NCI-H2171 treated with DMSO at 0.1 percent for 48 hours (cell line): ENCODE measurements at regions not wholly inside any gene's neighbourhood (a gene's known extent, or its start where the extent isn't known, plus 50 kb on each side); places are given as distances from the start of the nearest gene placed in this dataset.

Experiments used
- DNase-seq: peaks from one replicate; lab custom pipeline; 2025; lab: John Stamatoyannopoulos, UW

DNA sequence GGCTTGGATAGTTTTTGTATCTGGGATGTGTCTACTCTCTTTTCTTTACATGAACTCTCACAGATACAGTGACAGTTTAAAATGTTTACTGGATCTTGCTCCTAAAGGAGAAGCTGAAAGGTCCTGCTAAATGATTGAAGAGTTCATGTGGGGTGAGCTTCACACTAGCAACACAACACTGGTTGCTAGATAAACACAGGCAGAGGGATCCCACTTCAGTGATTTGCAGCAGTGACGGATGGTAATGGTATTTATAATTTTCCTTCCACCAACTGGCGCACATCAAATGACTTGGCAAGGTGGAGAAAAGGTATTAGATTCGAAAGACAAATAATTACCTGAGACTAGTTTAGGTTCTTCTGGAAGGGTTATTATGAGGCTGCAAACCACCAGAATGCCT, 270.2 kb downstream of the TBX15 start:
- DNase-seq, result peak; percentile 4

DNA sequence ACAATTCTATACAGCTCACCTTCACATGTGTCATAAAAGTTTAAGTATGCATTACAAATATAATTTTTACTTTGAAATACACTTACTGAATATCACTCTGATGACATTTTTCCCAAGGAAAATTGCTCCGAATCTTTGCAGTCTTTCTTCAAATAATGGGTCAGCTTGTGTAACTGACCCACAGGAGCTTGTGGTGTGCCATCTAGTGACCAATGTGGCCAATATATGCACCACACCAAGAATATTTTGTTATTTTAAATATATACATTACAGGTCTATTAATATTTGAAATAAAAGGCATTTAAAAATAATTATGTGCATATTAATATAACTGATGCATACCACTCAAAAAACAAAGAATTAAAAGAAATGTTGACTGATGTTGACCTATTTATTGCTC, 271.4 kb downstream of the TBX15 start:
- DNase-seq, result no peak

DNA sequence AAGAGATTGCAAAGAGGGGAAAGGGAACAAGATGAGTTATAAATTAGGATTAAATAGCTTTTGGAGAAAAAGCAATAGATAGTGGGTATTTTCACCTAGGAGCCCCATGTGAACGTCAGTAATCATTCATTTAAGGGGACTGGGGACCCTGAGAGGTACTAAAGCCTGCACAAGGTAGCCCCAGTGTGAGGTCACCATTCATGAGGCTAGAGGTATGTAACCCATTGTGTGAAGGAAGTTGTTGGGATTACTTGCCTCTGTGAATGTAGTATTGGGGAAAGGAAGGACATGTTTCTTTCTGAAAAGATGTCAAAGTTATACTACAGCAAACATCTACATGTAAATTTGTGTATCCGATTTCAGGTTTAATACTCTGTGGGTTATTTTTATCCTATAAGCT, 276.8 kb downstream of the TBX15 start:
- DNase-seq, result no peak

DNA sequence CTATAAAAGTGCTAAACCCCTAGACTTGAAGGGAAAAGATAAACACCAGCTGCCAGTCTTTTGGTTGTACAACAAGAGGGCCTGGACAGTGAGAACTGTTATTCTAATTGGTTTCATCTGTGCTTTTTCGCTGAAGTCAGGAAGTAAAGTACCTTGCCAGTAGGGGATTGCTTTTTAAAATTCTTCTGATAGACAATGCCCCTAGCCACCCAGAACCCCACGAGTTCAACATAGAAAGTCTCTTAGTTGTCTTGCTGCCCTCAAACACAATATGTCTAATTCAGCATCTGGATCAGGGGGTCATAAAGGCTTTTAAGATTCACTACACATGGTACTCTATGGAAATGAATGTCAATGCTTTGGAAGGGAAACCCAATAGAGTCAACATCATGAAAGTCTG, 289.2 kb downstream of the TBX15 start:
- DNase-seq, result no peak

DNA sequence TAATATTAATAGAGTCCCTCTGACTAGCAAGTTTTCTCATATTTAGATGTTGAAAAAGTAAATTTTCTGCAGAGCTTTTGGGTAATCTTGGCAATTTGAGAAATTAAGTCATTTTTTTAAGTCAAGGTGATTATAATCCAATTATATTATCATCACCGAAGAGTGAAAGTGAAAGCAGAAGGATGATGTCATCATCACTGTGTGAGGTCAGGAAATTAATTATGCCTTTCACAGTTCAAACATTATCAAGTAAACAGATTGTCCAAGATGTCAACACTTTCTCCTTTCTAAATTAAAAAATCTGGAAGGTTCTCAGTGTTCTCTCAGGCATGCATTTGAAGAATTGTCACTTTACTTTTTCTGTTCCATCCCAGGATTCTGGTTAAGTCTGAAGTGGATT, 296.0 kb downstream of the TBX15 start:
- DNase-seq, result no peak

DNA sequence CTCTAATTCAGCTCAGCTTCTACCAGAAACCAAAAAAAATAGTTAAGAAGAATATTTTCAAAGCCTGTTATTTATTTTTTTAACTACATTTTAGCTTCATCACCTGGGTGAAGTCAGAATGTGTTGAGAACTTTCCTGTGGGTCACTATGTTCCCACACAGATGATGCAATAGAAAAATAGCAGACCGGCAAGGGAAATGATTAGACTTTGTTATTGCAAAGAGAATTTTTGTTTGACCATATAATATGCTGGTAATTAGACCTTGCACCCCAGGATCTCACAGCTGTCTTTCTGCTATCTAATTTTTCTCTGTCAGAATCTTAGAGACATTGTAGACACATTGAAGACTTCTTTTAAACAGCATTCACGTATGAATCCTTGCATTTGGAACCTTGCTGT, 299.3 kb downstream of the TBX15 start:
- DNase-seq, result no peak

DNA sequence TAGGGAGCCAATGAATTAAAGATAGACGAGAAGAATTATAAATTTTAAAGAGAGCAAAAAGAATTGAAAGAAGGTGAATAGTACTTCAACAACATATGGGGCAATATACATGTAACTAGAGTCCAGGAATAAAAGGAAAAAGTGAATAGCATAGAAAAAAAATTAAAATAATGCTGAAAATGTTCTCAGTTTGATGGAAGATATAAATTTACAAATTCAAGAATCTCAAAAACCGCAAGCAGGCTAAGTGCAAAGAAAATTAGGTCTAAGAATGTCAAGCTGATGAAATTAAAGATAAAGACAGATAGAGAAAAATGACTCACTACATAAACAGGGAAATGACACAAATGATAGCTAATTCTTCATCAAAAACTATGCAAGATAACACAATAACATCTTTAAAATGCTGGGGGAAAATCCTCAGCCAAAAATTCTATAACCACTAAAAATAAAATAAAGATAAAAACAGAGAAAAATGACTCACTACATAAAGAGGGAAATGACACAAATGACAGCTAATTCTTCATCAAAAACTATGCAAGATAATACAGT, 326.3 kb downstream of the TBX15 start:
- DNase-seq, result no peak

DNA sequence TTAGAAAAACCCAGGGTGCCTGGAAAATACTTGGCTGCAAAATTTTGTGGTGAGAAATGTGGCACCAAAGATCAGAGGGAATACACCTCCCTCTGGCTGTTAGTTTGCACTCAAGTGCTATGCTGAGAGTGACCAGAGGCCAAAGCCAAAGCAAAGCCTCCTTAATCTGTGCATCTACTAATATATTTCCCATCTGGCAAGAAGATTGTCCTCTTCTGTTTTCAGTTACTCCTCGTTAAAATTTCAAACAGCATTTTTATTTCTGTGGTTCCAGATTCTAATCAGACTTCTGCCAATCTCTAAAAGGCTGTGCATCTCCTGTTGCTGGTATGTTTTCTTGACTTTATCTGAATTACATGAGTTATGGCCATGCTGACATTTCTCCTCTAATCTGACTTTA, 327.4 kb downstream of the TBX15 start:
- no peak for DNase-seq

DNA sequence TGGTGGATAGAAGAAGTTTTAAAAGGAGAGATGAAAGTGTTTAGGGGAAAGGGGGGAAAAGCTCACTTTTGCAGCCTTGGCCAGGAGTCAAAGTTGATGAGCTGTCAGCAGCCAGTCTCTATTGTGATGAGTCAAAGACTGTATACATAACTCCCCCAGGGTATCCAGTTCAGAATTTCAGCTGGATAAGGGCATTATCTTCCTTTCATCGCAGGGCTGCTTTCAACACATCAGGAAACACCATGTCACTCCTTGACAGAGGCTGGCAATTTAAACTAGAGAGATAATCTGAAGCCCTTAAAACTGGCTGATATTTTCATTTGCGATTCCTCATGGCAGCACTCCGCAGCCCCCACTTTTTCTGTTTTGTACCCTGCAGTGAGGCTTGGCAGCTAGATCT, 328.5 kb downstream of the TBX15 start:
- no peak for DNase-seq

DNA sequence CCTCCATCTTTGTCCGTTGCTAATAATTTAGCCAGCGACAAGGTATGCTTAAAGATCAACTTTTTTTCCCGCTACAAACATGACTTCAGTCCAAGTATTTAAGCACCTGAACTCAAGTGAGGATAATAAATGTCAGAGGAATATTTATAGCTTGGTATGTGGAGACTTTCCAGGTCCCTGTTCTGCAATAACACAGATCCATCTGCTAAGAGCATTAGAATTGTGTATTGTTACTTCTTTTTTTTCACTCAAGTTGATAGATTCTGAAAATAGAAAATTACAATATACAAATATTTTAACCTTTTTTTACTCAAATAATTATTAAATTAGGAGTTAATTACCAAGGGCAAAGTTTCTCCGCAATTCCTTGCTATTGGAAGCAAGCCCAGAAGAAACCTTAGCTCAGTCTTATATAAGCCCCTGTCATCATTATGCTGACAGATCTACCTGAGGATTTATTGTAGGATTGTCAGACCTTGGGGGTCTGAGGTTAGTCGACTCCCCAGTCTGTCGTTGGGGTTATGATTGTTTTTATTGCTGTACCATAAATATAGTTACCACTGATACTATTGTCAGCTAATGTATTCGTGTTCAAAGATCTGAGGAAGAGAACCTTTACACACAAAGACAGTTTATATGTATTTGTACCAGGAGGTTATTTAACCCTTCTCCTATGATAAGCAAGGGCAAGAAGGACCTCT, 337.9 kb downstream of the TBX15 start:
- no peak for DNase-seq

DNA sequence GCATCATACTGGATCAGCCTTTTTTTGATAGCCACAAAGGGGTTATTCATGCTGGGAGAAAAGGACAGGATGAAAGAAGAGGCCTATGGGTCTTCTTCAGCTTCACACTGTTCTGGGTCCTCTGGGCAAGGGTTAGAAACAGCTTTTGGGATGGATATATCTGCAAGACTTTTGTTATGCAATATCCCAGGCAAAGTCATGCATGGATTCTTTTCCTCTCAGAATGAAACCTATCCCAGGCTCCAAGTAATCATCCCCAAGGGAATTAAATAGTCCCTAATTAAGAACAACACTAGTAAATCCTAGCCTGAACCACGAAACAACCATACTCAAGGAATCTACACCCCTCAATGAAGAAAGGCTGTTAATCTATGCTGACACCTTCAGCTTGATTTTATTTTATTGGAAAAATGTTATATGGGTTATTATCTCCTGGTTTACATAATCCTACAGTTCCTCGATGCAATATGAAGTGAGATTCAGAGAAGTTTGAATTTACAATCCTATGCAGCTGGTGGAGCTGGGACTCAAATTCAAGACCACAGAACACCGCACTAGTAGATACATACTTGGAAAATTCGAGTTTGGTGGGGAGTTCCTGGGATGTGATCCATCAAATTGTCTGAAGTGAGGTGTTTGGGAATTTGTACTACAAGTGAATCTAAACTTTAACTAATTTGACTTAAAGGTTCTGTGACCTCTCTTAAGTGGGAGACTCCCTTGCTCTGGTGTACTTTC, 338.6 kb downstream of the TBX15 start:
- no peak for DNase-seq

DNA sequence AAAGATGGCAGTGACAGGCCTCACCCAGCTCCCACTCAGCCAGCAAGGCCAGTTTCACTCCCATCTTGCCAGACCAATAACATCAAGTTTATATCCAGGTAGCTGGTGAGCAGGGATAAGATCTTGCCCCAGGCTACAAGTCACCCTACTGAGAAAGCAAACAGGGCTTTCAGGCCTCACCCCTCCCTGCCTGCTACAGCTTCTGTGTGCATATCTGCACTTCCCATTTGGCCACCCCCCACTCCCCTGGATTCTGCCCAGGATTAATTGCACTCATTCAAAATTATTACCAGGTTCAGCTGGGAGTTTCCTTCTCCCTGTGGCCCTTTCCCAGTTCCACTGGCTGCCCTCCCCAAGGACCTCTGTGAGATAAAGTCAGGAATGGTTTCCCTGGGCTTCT, 352.1 kb downstream of the TBX15 start:
- no peak for DNase-seq

DNA sequence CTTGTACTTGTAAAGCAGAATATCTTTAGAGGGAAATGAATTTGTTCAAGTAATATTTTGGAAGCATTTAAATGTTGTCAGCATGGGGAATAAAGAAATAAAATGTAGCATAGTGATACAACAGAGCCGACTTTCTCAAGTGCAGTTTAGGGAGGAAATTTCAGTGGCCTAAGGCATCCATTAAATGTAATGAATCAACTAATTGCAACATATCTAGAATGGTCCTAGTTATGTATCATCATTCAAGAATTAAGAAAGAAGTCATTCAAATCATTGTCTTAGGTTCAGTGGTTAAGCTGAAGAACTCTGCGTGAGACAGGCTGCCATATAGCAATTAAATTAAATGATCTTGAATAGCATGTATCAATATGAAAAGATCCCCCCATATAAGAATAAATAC, 360.7 kb downstream of the TBX15 start:
- no peak for DNase-seq

DNA sequence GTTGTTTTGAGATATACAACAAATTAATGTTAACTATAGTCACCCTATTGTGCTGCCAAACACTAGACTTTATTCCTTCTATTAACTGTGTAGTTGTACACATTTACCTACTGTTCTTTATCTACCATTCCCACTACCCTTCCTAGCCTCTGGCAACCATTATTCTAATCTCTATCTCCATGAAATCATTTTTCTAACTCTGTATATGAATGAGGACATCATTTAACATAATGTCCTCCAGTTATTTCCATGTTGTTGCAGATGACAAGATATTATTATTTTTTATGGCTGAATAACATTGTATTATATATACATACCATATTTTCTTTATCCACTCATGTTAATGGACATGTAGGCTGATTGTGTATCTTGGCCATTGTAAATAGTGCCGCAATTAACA, 366.3 kb downstream of the TBX15 start:
- DNase-seq, result no peak

DNA sequence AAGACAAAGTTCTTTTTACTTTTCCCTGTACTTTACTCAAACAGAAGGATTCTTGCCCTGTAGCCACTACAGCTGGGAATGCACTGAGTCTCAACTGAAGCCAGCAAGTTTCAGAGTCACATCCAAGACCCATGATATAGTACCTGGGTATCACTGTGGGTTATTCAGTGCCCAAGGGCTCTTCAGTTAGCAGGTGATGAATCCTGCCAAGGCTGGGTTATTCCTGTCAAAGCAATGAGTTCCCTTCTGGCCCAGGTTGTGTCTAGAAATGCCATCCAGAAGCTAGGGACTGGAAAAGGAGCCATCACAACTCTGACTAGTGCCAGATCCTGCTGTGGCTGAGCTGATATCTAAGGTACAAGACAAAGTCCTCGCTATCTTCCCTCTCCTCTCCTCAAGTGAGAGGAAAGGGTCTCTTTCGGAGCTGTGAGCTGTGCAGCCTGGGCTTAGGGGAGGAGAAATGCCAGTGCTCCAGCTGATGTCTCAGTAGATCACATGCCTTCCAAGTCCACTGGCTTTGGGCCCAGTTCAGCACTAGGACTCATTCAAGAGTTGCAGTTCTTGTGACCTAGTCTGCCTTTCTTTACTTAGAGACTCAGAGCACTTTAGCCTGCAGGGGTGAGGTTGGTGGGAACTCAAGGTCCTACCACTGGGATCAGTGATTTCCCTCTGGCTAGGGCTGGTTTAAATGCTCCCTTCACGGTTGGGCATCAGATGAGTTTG, 369.4 kb downstream of the TBX15 start:
- no peak for DNase-seq

DNA sequence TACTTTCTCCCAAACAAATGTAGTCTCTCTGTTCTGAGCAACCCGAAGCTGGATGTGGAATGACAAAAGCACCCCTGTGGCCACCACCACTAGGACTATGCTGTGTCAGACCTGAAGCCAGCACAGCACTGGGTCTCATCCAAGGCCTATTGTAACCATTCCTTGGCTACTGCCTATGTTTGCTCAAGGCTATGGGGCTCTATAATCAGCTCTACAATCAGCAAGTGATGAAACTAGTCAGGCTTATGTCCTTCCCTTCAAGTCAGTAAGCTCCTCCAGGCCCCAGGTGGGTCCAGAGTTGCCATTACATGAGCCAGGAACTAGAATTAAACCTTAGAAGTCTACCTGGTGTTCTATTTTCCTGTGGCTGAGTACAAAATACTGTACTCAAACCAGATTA, 370.2 kb downstream of the TBX15 start:
- DNase-seq, result no peak

DNA sequence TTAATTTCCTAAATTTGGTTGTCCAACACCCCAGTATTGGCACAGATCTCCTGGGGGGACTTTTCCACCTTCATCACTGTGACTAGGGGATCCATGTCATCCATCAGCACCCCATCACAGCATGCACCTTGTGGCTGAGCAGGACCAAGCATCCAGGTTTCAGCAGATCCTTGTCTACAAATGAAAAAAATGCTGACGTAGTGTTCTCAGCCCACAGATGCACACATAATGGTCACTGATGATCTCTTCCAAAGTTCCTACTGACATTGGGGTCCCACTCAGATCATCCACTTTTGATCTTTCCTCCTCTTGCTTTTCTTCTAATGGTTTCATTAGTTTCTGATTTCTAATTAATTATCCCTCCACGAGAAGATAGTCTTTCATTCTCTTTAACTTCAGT, 373.1 kb downstream of the TBX15 start:
- DNase-seq, result no peak

DNA sequence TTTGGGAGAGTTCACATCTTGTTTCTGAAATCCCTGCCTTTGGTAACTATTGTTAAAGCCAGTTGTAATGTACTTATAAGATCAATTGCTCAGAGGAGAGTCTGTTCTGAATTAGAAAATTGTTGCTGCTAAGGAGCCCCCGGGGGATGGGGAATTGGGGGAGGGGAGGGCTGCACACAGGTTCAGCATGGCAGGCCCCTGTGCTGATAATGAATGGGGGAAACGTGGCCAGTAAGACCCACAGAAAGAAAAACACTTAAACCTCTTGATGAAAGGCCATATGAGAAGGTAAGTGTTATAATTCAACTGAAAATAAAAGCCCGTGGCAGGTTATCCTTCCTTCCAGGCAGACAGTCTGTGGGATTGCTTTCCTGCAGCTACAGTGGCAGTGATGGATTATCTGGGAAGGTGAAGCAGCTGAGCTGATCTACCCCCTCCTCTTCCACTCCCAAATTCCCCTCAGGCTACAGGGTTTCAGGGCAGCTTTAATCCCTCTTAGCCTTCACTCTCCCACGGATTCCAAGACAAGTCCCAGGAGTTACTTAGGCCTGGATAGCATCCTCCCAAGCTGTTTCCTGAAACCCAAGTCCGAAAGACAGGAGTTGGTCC, 398.8 kb downstream of the TBX15 start:
- no peak for DNase-seq

DNA sequence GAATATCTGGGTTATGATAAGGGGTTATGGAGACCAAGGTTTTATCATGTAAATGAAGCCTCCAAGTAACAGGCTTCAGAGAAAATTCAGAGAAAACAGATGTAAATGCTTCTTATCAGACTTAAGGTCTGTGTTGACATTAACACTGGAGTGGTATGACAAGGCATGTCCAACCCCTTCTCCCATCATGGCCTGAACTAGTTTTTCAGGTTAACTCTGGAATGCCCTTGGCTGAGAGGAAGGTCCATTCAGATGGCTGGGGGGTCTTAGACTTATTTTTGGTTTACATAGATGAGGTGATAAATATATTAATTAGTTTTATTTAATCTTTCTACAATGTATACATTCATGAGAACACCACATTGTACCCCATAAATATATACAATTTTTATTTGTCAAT, 399.6 kb downstream of the TBX15 start:
- no peak for DNase-seq

DNA sequence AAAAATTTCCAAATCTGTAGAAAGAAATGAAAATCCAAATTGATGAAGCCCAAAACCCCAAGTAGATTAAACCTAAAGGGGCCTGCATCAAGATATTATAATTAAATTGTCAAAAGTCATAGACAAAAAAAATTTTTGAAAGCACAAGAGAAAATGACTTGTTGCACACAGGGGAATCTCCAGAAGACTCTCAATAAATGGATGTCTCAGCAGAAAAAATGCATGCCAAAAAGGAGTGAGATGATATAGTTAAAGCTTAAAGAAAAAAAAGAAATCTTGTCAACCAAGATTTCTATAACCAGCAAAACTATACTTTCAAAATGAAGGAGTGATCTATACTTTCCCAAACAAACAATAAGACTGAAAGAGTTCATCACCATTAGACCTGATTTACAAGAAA, 393.2 kb upstream of the SPAG17 start:
- no peak for DNase-seq

DNA sequence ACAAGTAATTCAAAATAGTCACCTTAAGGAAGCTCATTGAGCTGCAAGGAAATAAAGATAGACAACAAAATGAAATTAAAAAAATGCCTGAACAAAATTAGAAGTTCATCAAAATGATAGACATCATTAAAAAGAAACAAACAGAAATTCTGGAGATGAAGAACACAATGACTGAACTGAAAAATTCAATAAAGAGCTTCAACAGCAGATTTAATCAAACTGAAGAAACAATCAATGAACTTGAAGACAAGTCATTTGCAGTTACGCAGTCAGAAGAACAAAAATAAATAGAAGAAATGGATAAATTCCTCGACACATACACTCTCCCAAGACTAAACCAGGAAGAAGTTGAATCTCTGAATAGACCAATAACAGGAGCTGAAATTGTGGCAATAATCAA, 390.0 kb upstream of the SPAG17 start:
- no peak for DNase-seq

DNA sequence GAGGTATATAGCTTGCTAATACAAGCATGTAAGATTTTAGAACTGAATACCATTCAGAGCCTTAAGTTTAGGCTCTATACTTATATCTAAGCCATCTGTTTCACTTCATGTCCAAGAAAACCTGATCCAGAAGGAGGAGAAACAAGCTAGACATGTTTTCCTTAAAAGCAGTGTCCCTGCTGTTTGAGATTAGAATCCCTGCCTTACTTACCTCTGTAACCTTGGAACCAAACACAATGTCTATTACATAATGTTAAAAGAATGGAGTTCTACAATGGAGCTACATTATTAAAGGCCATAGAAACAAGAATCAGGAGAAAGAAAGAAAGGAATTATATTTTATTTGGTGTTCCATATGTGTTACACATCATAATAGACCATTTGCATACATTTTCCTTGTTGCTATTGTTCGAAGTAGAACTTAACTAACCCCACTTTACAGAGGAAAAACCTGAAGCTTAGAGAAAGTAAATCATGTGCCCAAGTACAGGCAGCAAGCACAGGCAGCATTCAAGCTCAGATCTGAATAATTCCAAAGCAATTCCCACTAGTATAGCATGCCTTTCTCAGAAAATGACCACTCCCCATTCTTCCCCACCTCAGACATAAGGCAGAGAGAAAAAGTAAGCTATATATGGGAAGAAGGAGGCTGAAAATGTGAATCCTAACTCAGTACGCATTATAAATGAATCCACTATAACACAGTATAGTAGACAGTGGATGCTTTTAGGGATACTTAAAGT, 380.1 kb upstream of the SPAG17 start:
- no peak for DNase-seq
